GM10266 (cell line): ENCODE measurements at regions not wholly inside any gene's neighbourhood (a gene's known extent, or its start where the extent isn't known, plus 50 kb on each side); places are given as distances from the start of the nearest gene placed in this dataset.

Experiments used
- DNase-seq: peaks from one replicate; pipeline ENCODE4 v3.0.0; 2012; ENCODE audit errors: extremely low spot score
- CTCF ChIP-seq: IDR thresholded peaks from 2 replicates; pipeline ENCODE4 v1.5.1; 2012; ENCODE audit warnings: mild to moderate bottlenecking, low read depth; ENCODE audit not compliant: control insufficient read depth, insufficient read depth; ENCODE audit errors: missing control alignments

GRCh38 chr17:71470062-71470461, 650.8 kb upstream of the SOX9 start:
- no peak for DNase-seq
- no peak for TF ChIP-seq CTCF

- peak; percentile 56 for TF ChIP-seq CTCF
- peak; percentile 30 for DNase-seq
Observed at GRCh38 chr17:71472809-71473789, 647.7 kb upstream of the SOX9 start.

GRCh38 chr17:71477356-71477755, 643.5 kb upstream of the SOX9 start:
- DNase-seq = no peak
- no peak for TF ChIP-seq CTCF

- no peak for DNase-seq
- no peak for TF ChIP-seq CTCF
Observed at GRCh38 chr17:71480099-71480498, 640.7 kb upstream of the SOX9 start.

- no peak for TF ChIP-seq CTCF
- DNase-seq = no peak
Observed at GRCh38 chr17:71482625-71483024, 638.2 kb upstream of the SOX9 start.

GRCh38 chr17:71484546-71484945, 636.3 kb upstream of the SOX9 start:
- TF ChIP-seq CTCF = no peak
- no peak for DNase-seq

GRCh38 chr17:71485426-71485825, 635.4 kb upstream of the SOX9 start:
- TF ChIP-seq CTCF = no peak
- no peak for DNase-seq
